ENCODE measurements at regions not wholly inside any gene's neighbourhood (a gene's known extent, or its start where the extent isn't known, plus 50 kb on each side); places are given as distances from the start of the nearest gene placed in this dataset.

GRCh38 chr17:33504571-33504970 lies 211.5 kb upstream of the ASIC2 start:
- intact Hi-C loops (cut with DNase I), result no loop called here
- DNase-seq, result no peak

GRCh38 chr17:33506889-33507650 lies 214.0 kb upstream of the ASIC2 start:
- no peak for DNase-seq
- intact Hi-C loops (cut with DNase I), result no loop called here

GRCh38 chr17:33508215-33508614 lies 215.1 kb upstream of the ASIC2 start:
- intact Hi-C loops (cut with DNase I), result no loop called here
- no peak for DNase-seq

GRCh38 chr17:33509331-33509730 lies 216.2 kb upstream of the ASIC2 start:
- intact Hi-C loops (cut with DNase I), result no loop called here
- peak in 35 of 42 donors; percentile 5 to 63 (median 22) for DNase-seq

- intact Hi-C loops (cut with DNase I), result no loop called here
- no peak for DNase-seq
Measured at GRCh38 chr17:33511670-33512069, 218.6 kb upstream of the ASIC2 start.

- DNase-seq, result no peak
- intact Hi-C loops (cut with DNase I), result no loop called here
Measured at GRCh38 chr17:33512113-33512512, 219.0 kb upstream of the ASIC2 start.

GRCh38 chr17:33513769-33514168 lies 220.7 kb upstream of the ASIC2 start:
- no peak for DNase-seq
- intact Hi-C loops (cut with DNase I), result no loop called here

GRCh38 chr17:33514369-33514768 lies 221.3 kb upstream of the ASIC2 start:
- intact Hi-C loops (cut with DNase I), result no loop called here
- no peak for DNase-seq

- no peak for DNase-seq
- intact Hi-C loops (cut with DNase I), result no loop called here
Measured at GRCh38 chr17:33515974-33516373, 222.9 kb upstream of the ASIC2 start.

- no peak for DNase-seq
- intact Hi-C loops (cut with DNase I), result no loop called here
Measured at GRCh38 chr17:33516645-33517044, 223.6 kb upstream of the ASIC2 start.

GRCh38 chr17:33517746-33518145 lies 224.7 kb upstream of the ASIC2 start:
- no peak for DNase-seq
- intact Hi-C loops (cut with DNase I), result no loop called here

- no peak for DNase-seq
- intact Hi-C loops (cut with DNase I), result no loop called here
Measured at GRCh38 chr17:33519692-33520091, 226.6 kb upstream of the ASIC2 start.

- DNase-seq, result peak; percentile 26 to 83 (median 62)
- intact Hi-C loops (cut with DNase I), result no loop called here
Measured at GRCh38 chr17:33520426-33521330, 227.6 kb upstream of the ASIC2 start.

- peak in 17 of 42 donors; percentile 4 to 53 (median 17) for DNase-seq
Measured at GRCh38 chr17:33521784-33522183, 228.7 kb upstream of the ASIC2 start.

GRCh38 chr17:33522623-33523022 lies 229.5 kb upstream of the ASIC2 start:
- intact Hi-C loops (cut with DNase I), result no loop called here
- no peak for DNase-seq

More at GRCh38 chr17:33521784-33522183, 228.7 kb upstream of the ASIC2 start:
- intact Hi-C loops (cut with DNase I), result no loop called here

- peak in 30 of 42 donors; percentile 1 to 76 (median 30) for DNase-seq
- intact Hi-C loops (cut with DNase I), result no loop called here
Measured at GRCh38 chr17:33523577-33523981, 230.5 kb upstream of the ASIC2 start.

GRCh38 chr17:33525186-33525585 lies 232.1 kb upstream of the ASIC2 start:
- intact Hi-C loops (cut with DNase I), result no loop called here
- DNase-seq, result no peak

- intact Hi-C loops (cut with DNase I), result no loop called here
- DNase-seq, result no peak
Measured at GRCh38 chr17:33526717-33527116, 233.6 kb upstream of the ASIC2 start.

- intact Hi-C loops (cut with DNase I), result no loop called here
- DNase-seq, result no peak
Measured at GRCh38 chr17:33527290-33527689, 234.2 kb upstream of the ASIC2 start.

GRCh38 chr17:33528846-33529245 lies 235.8 kb upstream of the ASIC2 start:
- intact Hi-C loops (cut with DNase I), result no loop called here
- no peak for DNase-seq

Measured in head of caudate nucleus (tissue), 42 donors.